Pancreas (tissue), 10 donors: ENCODE measurements at regions not wholly inside any gene's neighbourhood (a gene's known extent, or its start where the extent isn't known, plus 50 kb on each side); places are given as distances from the start of the nearest gene placed in this dataset.

Experiments
- ATAC-seq, 4 donors: fragments of 200-7000 bp; cut with Tn5 transposase; one replicate each; pipeline versions ENCODE4 v1.8.0 to v1.9.1; 2020; ENCODE audit warnings: mild to moderate bottlenecking in 4 of 4, moderate library complexity in 4 of 4
- DNase-seq, 6 donors: peaks; one replicate each; pipeline ENCODE4 v3.0.0-alpha.2; 2020
- FAIRE-seq: peaks from 2 replicates; lab custom pipeline; 2012; peaks lifted over from hg19 to GRCh38; lab: Jason Lieb, UNC
- H3K27ac ChIP-seq, 4 donors: fragments of 200-600 bp; sonication (generic); 1 replicate in 3 of 4; 2 replicates in 1 of 4; pipeline versions ENCODE4 v1.5.0 to v1.8.0; 2020
- H3K27me3 ChIP-seq, 4 donors: fragments of 200-600 bp; one replicate each; pipeline ENCODE4 v1.8.0; 2021
- H3K36me3 ChIP-seq, 3 donors: fragments of 200-600 bp; sonication (generic) in 1 of 3; one replicate each; pipeline versions ENCODE4 v1.5.0 to v1.8.0; 2020 to 2021
- H3K4me1 ChIP-seq, 3 donors: fragments of 200-600 bp; one replicate each; pipeline ENCODE4 v1.8.0; 2021
- H3K4me3 ChIP-seq, 4 donors: fragments of 200-600 bp; sonication (generic) in 2 of 4; one replicate each; pipeline versions ENCODE4 v1.5.0 to v1.8.0; 2020 to 2021
- H3K9me3 ChIP-seq, 4 donors: fragments of 200-600 bp; one replicate each; pipeline ENCODE4 v1.8.0; 2021
- WGBS, 2 donors: extraction: QIAGEN DNeasy Blood & Tissue Kit; methylation state at CpG; one replicate each; pipeline ENCODE4 v1.1.7; 2013; 5-methylcytosine and 5-hydroxymethylcytosine counted together
- intact Hi-C, 3 donors: fragments of 100-400 bp; cut with DNase I; formaldehyde crosslinking; loops; one replicate each; pipeline versions ENCODE4 v1.11.1 to v1.14.2; 2022
- TF ChIP-seq, protein P1 (sequence below), 4 donors: fragments of 200-600 bp; sonication (generic) in 3 of 4; IDR thresholded peaks; one replicate each; pipeline versions ENCODE4 v1.5.0 to v1.8.0; 2021; ENCODE audit warnings: antibody characterized with exemption in 4 of 4
- donor health status: healthy with polysubstance abuse.
- donor health status: DM: no; HTN: no; CAD: no; lungs with moderate emphysema.
- donor health status: DM: no; HTN: no; CAD: no.
- donor health status: control.
- donor health status: control.
- donor health status: Bipolar disorder and iron deficiency.
- donor health status: DM: yes; HTN: yes; CAD: no.
- donor health status: DM: no; HTN: no; CAD: no.
- donor health status: DM: no; HTN: no; CAD: no.
- donor health status: DM: yes; HTN: yes; CAD: no.

DNA sequence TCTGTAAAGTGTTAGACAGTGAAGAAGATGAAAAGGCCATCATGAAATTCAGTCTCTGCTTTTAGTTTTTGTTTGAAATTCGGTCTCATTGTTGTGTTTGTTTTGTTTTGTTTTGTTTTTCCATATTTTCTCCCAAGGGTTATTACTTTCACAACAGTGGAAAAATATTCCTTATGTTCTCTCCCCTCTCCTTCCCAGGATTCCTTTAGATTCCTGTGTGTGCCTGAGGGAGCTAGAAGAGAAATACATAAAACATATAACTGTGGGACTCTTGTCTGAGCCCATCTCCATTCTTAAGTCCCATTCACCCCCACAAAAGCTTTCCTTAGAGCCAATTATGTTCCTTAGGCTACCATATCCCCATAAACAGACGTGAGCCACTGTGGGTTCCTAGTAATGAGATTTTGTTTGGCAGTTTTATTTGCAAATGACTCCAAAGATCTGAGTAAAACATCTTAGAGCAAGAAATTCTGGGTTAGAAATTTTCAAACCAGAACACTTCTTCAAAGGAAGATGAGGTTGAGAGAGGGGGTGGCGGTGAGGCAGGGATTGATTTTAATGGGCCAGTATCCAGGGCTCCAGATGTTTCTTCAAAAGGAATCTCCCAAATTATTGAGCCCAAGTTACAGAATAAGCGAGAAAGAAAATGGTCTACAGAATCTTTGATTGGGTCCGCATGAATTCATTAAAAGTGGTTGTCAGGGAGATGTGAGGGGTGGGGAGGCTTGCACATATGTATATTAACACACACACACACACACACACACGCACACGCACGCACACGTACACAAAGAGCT is 157.8 kb upstream of the TNP1 start:
- intact Hi-C loops = no loop called here
- H3K27me3 ChIP-seq = no peaks in the 10 kb centered on the region
- H3K27ac ChIP-seq = no peak overlapping the region
- peaks cover 0 to 4% (median 0%) of the 10 kb centered on the region in 4 donors for H3K9me3 ChIP-seq
- FAIRE-seq (no peak), DNase-seq (no peak), ATAC-seq (peak in 1 of 4 donors; percentile 34)
- WGBS, 2 donors = 65 to 67% methylated on average over 9 of the region's 9 CpGs
- H3K36me3 ChIP-seq = no peaks in the 10 kb centered on the region
- TF ChIP-seq, protein P1, sequence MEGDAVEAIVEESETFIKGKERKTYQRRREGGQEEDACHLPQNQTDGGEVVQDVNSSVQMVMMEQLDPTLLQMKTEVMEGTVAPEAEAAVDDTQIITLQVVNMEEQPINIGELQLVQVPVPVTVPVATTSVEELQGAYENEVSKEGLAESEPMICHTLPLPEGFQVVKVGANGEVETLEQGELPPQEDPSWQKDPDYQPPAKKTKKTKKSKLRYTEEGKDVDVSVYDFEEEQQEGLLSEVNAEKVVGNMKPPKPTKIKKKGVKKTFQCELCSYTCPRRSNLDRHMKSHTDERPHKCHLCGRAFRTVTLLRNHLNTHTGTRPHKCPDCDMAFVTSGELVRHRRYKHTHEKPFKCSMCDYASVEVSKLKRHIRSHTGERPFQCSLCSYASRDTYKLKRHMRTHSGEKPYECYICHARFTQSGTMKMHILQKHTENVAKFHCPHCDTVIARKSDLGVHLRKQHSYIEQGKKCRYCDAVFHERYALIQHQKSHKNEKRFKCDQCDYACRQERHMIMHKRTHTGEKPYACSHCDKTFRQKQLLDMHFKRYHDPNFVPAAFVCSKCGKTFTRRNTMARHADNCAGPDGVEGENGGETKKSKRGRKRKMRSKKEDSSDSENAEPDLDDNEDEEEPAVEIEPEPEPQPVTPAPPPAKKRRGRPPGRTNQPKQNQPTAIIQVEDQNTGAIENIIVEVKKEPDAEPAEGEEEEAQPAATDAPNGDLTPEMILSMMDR (IDR thresholded peaks at IDR 0.05) = no peak
- H3K4me1 ChIP-seq = no peaks in the 10 kb centered on the region
- H3K4me3 ChIP-seq = no peak overlapping the region

DNA sequence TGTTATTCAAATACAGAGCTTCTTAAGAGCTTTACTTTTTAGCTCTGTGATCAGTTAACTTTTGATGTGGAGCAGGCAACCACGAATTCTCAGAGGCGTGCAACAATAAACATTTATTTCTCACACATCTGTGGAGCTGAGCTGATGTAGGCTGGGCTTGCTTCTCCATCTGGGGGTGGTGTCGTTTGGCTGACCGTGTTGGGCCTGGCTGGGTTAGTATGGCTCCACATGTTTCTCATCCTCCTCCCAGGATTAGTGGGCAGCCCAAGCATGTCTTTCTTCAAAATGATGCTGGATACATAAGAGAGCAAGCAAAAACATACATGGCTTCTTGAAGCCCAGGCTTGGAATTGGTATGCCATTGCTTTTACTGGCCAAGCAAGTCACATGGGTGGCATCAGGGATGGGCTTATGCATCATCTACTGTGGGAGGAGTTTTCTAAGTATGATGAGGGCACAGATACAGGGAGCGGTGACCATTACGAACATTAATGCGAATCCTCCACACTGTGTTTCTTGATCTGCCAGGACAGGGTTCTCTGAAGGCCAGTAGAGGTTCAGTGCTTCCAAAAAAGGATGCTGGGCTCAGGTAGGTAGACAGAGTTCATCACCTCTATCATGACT is 157.0 kb upstream of the TNP1 start:
- TF ChIP-seq, protein P1 (IDR thresholded peaks at IDR 0.05) = no peak
- Histone ChIP-seq H3K4me1 (no peaks in the 10 kb centered on the region), H3K4me3 (no peak overlapping the region), H3K27me3 (no peaks in the 10 kb centered on the region), H3K9me3 (peaks cover 0 to 4% (median 0%) of the 10 kb centered on the region in 4 donors), H3K27ac (no peak overlapping the region), H3K36me3 (no peaks in the 10 kb centered on the region)
- WGBS, 2 donors = 82 to 83% methylated on average over 7 of the region's 7 CpGs
- DNase-seq (no peak), ATAC-seq (peak in 1 of 4 donors; percentile 60), FAIRE-seq (no peak)
- intact Hi-C loops = no loop called here

DNA sequence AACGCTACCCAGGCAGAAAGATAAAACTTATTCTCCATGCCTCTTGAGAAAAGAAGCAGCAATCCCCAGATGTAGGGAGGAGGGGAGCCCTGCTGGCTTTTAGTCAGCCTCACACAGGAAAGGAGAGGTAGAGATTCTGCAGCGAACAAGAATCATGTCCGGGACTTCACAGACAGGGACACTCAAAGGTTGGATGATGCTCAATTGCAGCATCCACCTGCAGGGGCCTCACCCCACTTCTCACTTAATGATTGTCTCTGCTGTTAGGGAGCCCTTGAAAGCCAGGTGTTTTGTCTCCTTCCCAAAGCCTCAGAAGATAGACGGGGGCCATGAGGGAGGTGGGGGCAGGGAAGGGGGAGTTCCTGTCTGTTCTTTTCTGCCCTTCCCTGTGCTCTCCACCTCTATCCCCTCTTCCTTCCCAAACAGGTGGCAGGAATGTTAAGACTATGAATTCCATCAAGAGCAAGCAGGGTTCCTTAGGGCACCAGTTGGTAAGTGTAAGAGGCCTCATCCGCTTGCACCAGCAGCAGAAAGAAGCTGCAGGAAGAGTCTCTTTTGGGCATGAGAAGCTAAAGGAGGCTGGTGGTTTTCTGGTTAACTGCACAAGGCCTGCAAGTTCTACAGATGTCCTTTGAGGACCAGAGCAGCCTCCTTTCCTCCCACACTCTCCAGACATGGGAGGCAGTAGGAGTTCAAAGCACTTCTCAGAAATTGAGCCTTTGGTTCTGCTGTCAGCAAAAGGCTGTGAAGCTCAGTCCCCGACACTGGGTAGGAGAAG is 154.7 kb upstream of the TNP1 start:
- FAIRE-seq = no peak
- ATAC-seq = no peak
- no peak overlapping the region for H3K27ac ChIP-seq
- no peak overlapping the region for H3K4me3 ChIP-seq
- 88 to 89% methylated on average over 6 of the region's 6 CpGs for WGBS, 2 donors
- no peaks in the 10 kb centered on the region for H3K27me3 ChIP-seq
- TF ChIP-seq, protein P1 (IDR thresholded peaks at IDR 0.05) = no peak
- H3K9me3 ChIP-seq = peaks cover 0 to under 1% (median 0%) of the 10 kb centered on the region in 4 donors
- no peaks in the 10 kb centered on the region for H3K36me3 ChIP-seq
- no peaks in the 10 kb centered on the region for H3K4me1 ChIP-seq
- intact Hi-C loops = no loop called here
- no peak for DNase-seq

DNA sequence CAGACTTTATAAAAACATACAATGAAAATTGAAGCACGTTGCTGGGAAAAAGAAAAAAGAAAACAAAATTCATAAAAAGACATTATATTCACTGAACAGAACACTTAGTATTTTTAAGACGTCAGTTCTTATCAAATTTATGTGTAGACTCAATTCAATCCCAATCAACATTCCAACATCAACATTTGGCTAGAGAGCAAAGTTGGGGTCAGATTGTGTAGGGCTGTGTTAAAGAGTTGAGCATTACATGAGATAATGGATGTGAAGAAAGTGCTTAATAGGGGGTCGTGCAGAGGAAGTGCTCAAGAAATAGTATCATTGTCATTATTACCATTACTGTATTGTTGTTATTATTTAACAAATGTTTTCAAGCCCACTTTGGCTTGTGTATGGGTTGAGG is 154.1 kb upstream of the TNP1 start:
- no peak overlapping the region for H3K4me3 ChIP-seq
- no peaks in the 10 kb centered on the region for H3K36me3 ChIP-seq
- H3K27ac ChIP-seq = no peak overlapping the region
- WGBS, 2 donors = 39 to 48% methylated on average over 3 of the region's 3 CpGs
- intact Hi-C loops = no loop called here
- ATAC-seq = no peak
- FAIRE-seq = no peak
- H3K4me1 ChIP-seq = no peaks in the 10 kb centered on the region
- TF ChIP-seq, protein P1 (IDR thresholded peaks at IDR 0.05) = no peak
- H3K9me3 ChIP-seq = no peaks in the 10 kb centered on the region
- DNase-seq = no peak
- no peaks in the 10 kb centered on the region for H3K27me3 ChIP-seq
